ENCODE measurements at regions not wholly inside any gene's neighbourhood (a gene's known extent, or its start where the extent isn't known, plus 50 kb on each side); places are given as distances from the start of the nearest gene placed in this dataset.

DNA sequence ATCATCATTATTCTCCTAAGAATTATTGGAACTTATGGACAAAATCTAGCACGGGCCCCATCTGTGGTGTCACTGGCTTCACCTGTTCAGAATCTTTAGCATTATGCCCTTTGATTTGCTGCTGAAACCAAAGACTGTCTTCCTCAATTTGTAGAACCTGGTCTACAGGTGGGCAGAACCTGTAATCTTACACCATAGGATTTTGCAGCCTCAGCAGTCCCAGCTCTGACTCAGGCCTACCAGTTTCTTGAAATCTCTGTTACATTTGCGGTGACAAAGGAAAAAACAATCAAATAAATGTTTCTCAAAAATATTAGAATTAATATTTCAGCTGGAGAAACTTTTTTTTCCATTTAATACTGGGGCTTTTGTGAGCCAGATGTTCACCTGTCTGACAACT is 86.1 kb downstream of the EPDR1 start:
- H3K27ac ChIP-seq (ENCODE audit: insufficient read depth, low read length) = no peak overlapping the region
- H3K18ac ChIP-seq (ENCODE audit: low read depth, low read length) = no peak overlapping the region
- no peak overlapping the region for H4K8ac ChIP-seq (ENCODE audit: low read depth in 2 of 2, low read length in 2 of 2)
- no peak overlapping the region for H2AK5ac ChIP-seq (ENCODE audit: low read depth, low read length)
- no peak overlapping the region for H3K4ac ChIP-seq (ENCODE audit: low read depth, low read length)
- H2BK5ac ChIP-seq (ENCODE audit: low read depth, low read length, poor library complexity, severe bottlenecking) = no peak overlapping the region
- DNase-seq = no peak
- WGBS, 2 experiments (ENCODE audit: extremely low coverage in 2 of 2, insufficient read length in 1 of 2) = no CpG with 5 or more reads among the region's 2 CpGs
- H3K36me3 ChIP-seq (ENCODE audit: control insufficient read depth, insufficient read depth, low read length) = no peaks in the 10 kb centered on the region
- H2BK120ac ChIP-seq (ENCODE audit: low read depth, low read length) = no peak overlapping the region
- no peak overlapping the region for H4K91ac ChIP-seq (ENCODE audit: insufficient read depth, low read depth, low read length)
- no peak overlapping the region for H3K4me2 ChIP-seq (ENCODE audit: low read depth, low read length)
- no peak overlapping the region for H2BK20ac ChIP-seq (ENCODE audit: low read depth, low read length)
- no peak overlapping the region for H3K4me3 ChIP-seq (ENCODE audit: insufficient read depth, low read depth, low read length)
- H3K4me1 ChIP-seq (ENCODE audit: control insufficient read depth, insufficient read depth, low read length) = no peaks in the 10 kb centered on the region
- no peak overlapping the region for H2AK9ac ChIP-seq (replicated peaks; ENCODE audit: low read depth, low read length, poor library complexity)
- ChIA-PET POLR2A (ENCODE audit: unreplicated experiment) (no interaction called here), CTCF (no interaction called here)
- no peaks in the 10 kb centered on the region for H3K79me1 ChIP-seq (ENCODE audit: low read depth in 1 of 2, low read length in 2 of 2)
- H3K9me1 ChIP-seq (ENCODE audit: insufficient read depth, low read length) = no peaks in the 10 kb centered on the region
- no peak overlapping the region for H4K5ac ChIP-seq (ENCODE audit: low read depth, low read length)
- dilution Hi-C loops (cut with HindIII; ENCODE audit: low sequenced_read_pairs, unreplicated experiment) (no loop called here), intact Hi-C loops (cut with micrococcal nuclease) (no loop called here), in situ Hi-C loops (cut with MboI; ENCODE audit: low sequenced_read_pairs) (no loop called here)
- H3K14ac ChIP-seq (replicated peaks; ENCODE audit: low read depth, low read length) = no peak overlapping the region
- no peaks in the 10 kb centered on the region for H4K20me1 ChIP-seq (ENCODE audit: insufficient read depth, low read length)
- no peak overlapping the region for H2BK15ac ChIP-seq (ENCODE audit: low read depth, low read length)
- no peak overlapping the region for H3K9ac ChIP-seq (ENCODE audit: low read depth, low read length)
- no peak overlapping the region for H3K23ac ChIP-seq (ENCODE audit: low read depth, low read length)
- BruUV-seq (replicated peaks) = no TSS peak
- no peak overlapping the region for H2AFZ ChIP-seq (replicated peaks; ENCODE audit: low read length, poor library complexity)
- TF ChIP-seq RCOR1 (IDR thresholded peaks at IDR 0.05; ENCODE audit: insufficient replicate concordance, low read length) (no peak), MXI1 (IDR thresholded peaks at IDR 0.05; ENCODE audit: borderline replicate concordance, low read depth, low read length) (no peak), POLR2A (IDR thresholded peaks at IDR 0.05; ENCODE audit: low read depth, low read length) (no peak), NFE2L2 (IDR thresholded peaks at IDR 0.05; ENCODE audit: low read depth, low read length) (no peak), MAFK (IDR thresholded peaks at IDR 0.05; ENCODE audit: low read depth, low read length) (no peak), MAZ (IDR thresholded peaks at IDR 0.05; ENCODE audit: borderline replicate concordance, low read depth, low read length) (no peak), CHD1 (IDR thresholded peaks at IDR 0.05; ENCODE audit: low read depth, low read length) (no peak), BHLHE40 (IDR thresholded peaks at IDR 0.05; ENCODE audit: low read depth, low read length) (no peak), SMC3 (IDR thresholded peaks at IDR 0.05; ENCODE audit: low read depth, low read length) (no peak), CEBPB (IDR thresholded peaks at IDR 0.05; ENCODE audit: low read depth, low read length) (no peak), FOS (IDR thresholded peaks at IDR 0.05; ENCODE audit: low read depth, low read length) (no peak), RFX5 (IDR thresholded peaks at IDR 0.05; ENCODE audit: low read depth, low read length) (no peak), RAD21 (IDR thresholded peaks at IDR 0.05; ENCODE audit: low read length) (no peak)
- TF ChIP-seq, protein P1, sequence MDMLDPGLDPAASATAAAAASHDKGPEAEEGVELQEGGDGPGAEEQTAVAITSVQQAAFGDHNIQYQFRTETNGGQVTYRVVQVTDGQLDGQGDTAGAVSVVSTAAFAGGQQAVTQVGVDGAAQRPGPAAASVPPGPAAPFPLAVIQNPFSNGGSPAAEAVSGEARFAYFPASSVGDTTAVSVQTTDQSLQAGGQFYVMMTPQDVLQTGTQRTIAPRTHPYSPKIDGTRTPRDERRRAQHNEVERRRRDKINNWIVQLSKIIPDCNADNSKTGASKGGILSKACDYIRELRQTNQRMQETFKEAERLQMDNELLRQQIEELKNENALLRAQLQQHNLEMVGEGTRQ (IDR thresholded peaks at IDR 0.05; ENCODE audit: low read depth, low read length) = no peak
- TF ChIP-seq, protein P2, sequence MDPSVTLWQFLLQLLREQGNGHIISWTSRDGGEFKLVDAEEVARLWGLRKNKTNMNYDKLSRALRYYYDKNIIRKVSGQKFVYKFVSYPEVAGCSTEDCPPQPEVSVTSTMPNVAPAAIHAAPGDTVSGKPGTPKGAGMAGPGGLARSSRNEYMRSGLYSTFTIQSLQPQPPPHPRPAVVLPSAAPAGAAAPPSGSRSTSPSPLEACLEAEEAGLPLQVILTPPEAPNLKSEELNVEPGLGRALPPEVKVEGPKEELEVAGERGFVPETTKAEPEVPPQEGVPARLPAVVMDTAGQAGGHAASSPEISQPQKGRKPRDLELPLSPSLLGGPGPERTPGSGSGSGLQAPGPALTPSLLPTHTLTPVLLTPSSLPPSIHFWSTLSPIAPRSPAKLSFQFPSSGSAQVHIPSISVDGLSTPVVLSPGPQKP (IDR thresholded peaks at IDR 0.05; ENCODE audit: borderline replicate concordance, low read depth, low read length) = no peak
- TF ChIP-seq, protein P3, sequence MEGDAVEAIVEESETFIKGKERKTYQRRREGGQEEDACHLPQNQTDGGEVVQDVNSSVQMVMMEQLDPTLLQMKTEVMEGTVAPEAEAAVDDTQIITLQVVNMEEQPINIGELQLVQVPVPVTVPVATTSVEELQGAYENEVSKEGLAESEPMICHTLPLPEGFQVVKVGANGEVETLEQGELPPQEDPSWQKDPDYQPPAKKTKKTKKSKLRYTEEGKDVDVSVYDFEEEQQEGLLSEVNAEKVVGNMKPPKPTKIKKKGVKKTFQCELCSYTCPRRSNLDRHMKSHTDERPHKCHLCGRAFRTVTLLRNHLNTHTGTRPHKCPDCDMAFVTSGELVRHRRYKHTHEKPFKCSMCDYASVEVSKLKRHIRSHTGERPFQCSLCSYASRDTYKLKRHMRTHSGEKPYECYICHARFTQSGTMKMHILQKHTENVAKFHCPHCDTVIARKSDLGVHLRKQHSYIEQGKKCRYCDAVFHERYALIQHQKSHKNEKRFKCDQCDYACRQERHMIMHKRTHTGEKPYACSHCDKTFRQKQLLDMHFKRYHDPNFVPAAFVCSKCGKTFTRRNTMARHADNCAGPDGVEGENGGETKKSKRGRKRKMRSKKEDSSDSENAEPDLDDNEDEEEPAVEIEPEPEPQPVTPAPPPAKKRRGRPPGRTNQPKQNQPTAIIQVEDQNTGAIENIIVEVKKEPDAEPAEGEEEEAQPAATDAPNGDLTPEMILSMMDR (conservative IDR thresholded peaks at IDR 0.05; ENCODE audit: low read depth, low read length) = no peak
- no peak for ATAC-seq (ENCODE audit: low read depth)
- H3K9me3 ChIP-seq (ENCODE audit: control insufficient read depth, insufficient read depth, low read length) = peaks cover 3% of the 10 kb centered on the region; the same call in 1 of the 2 replicates
- H3K56ac ChIP-seq (ENCODE audit: extremely low read depth, insufficient read depth, low read length) = no peak overlapping the region
- no peaks in the 10 kb centered on the region for H3K27me3 ChIP-seq (ENCODE audit: control insufficient read depth, insufficient read depth, low read length)

Measured in IMR-90 (cell line).